HEK293T (cell line): ENCODE measurements at regions not wholly inside any gene's neighbourhood (a gene's known extent, or its start where the extent isn't known, plus 50 kb on each side); places are given as distances from the start of the nearest gene placed in this dataset.

ENCODE experiments used
- ARNT ChIP-seq: fragments of 450-650 bp; IDR thresholded peaks from 2 replicates; pipeline ENCODE4 v1.6.1; 2017; ENCODE audit warnings: mild to moderate bottlenecking
- BHLHE40 ChIP-seq: fragments of 450-650 bp; IDR thresholded peaks from 2 replicates; pipeline ENCODE4 v1.6.1; 2016; ENCODE audit warnings: mild to moderate bottlenecking, moderate library complexity, borderline replicate concordance
- FOXA1 ChIP-seq: fragments of 450-650 bp; IDR thresholded peaks from 2 replicates; pipeline ENCODE4 v1.6.1; 2016; ENCODE audit warnings: mild to moderate bottlenecking
- HDGF ChIP-seq: fragments of 450-650 bp; IDR thresholded peaks from 2 replicates; pipeline ENCODE4 v1.6.1; 2017; ENCODE audit warnings: antibody characterized with exemption, borderline replicate concordance
- L3MBTL2 ChIP-seq: fragments of 450-650 bp; conservative IDR thresholded peaks from 2 replicates; pipeline ENCODE4 v1.6.1; 2016; ENCODE audit warnings: mild to moderate bottlenecking
- NFRKB ChIP-seq: fragments of 450-650 bp; IDR thresholded peaks from 2 replicates; pipeline ENCODE4 v1.6.1; 2016; ENCODE audit warnings: mild to moderate bottlenecking, moderate library complexity
- SP1 ChIP-seq: fragments of 450-650 bp; IDR thresholded peaks from 2 replicates; pipeline ENCODE4 v1.6.1; 2017
- SUZ12 ChIP-seq: fragments of 450-650 bp; IDR thresholded peaks from 2 replicates; pipeline ENCODE4 v1.6.1; 2016; ENCODE audit warnings: mild to moderate bottlenecking
- TARDBP ChIP-seq: fragments of 450-650 bp; IDR thresholded peaks from 2 replicates; pipeline ENCODE4 v1.6.1; 2016
- ZNF384 ChIP-seq: fragments of 450-650 bp; IDR thresholded peaks from 2 replicates; pipeline ENCODE4 v1.6.1; 2016

DNA sequence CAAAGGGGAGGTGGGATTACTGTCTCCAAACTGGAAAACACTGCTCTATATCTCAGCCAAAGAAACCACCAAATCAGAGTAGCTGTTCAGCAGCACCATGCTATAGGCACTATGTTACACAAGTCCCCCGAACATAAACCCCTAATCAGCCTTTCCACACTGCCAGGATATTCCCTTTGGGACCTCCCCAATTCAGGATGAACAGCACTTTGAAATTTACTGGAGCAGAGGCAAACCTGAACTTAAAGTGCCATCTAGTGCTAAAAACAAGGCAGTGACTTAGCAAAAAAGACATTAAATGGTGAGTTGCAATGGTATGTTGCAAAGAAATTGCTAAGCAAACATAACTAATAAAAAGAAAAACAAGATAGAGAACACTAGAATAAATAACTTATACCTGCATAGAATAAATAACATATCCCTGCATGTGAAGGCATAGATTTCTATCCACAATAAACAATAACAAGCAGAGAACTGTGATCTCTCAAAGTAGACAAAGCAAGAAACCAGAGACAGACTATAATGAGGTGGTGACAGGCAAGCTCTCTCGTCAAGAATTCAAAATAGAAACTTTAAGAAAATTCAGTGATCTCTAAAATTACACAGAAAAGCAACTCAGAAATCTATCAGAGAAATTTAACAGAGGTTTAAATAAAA is 584.4 kb upstream of the ACO1 start:
- TF ChIP-seq ZNF384 (no peak), BHLHE40 (no peak), SP1 (no peak), HDGF (no peak), L3MBTL2 (no peak), ARNT (no peak), NFRKB (no peak), FOXA1 (no peak), TARDBP (no peak), SUZ12 (no peak)
